HG03457 (cell line): ENCODE measurements at regions not wholly inside any gene's neighbourhood (a gene's known extent, or its start where the extent isn't known, plus 50 kb on each side); places are given as distances from the start of the nearest gene placed in this dataset.

Source experiments
- ATAC-seq: cut with Tn5 transposase; IDR thresholded peaks from one replicate; pipeline ENCODE4 v1.9.1; 2021; ENCODE audit warnings: moderate number of reproducible peaks; ENCODE audit not compliant: unreplicated experiment

DNA sequence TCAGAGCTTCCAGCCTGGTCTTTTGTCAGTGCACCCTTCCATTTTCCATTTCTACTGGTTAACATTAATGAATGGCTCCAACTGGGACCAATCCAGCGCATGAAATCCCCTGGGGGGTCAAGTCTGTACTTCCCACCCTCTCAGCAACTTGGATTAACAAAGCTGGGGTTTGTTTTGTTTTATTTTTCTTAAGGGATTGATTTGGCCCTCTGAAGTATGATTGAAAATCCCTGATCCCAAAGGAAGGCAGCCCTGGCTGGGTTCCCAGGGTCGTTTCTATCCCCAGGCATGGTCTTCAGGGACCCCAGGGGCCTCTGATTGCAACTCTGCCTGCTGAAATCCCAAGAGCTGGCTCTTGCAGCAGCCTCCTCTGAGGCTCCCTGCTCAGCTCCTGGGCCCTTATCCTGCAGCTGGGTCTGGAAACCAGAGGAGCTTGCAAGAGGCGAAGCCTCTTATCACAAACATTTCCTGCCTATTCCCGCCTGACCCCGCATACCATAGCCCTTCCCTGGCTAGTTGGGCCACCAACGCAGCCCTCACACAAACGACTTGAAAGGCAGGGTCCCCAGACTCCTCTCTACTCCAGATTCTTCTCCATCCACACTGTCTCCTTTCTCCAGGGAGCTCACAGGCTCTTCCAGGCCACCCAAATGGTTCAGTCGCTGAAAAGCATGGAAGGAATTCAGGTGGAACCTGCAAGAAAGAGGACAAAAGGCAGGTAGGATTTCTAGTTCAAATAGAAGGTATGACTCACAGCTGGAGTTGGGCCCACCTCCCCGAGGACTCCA lies 109.7 kb upstream of the PKDCC start:
- no peak for ATAC-seq

DNA sequence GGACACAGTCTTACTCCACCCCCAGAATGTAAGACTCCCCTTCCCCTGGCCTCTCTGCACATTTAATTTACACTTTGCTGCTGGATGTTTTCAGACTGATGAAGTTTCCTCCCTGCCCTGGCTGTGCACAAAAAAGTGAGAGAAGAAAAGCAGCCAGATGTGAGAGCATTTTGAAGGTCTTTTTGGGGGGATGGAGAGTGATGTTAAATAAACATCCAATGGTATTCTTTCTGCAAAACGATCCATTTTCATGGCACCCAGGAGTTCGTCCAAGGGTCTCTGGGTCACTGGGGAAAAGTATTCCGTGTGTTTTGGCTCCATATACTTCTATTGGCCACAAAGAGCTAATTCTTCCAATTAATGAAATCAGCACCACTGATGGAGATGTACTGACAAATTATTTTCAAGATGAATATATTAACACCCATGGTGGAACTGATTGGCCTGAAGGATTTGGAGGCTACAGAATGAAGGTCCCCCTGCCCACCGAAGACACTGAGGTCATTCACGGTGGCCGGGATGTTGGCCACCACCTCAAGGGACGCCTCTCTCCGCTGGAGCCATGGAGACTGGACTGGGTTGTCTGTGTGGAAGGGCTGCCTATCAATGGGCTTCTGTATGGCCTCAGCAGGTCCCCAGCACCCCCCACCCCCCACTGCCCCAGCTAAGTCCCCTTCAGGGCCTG lies 107.6 kb upstream of the PKDCC start:
- no peak for ATAC-seq

DNA sequence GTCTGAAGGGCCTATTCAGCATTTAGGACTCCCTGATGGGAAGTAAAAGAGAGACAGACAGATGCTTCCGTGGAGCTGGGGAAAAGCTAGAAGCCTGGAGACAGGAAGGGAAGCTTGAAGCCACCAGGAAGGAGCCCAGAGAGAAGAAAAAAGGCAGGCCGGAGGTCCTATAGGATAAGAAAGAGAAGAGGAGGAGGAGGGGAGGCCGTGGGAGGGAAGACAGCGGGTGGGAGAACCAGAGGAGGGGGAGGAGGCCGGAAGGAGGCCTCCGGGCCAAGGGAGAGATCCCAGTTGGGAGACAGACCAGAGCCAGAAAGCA lies 107.1 kb upstream of the PKDCC start:
- no peak for ATAC-seq

DNA sequence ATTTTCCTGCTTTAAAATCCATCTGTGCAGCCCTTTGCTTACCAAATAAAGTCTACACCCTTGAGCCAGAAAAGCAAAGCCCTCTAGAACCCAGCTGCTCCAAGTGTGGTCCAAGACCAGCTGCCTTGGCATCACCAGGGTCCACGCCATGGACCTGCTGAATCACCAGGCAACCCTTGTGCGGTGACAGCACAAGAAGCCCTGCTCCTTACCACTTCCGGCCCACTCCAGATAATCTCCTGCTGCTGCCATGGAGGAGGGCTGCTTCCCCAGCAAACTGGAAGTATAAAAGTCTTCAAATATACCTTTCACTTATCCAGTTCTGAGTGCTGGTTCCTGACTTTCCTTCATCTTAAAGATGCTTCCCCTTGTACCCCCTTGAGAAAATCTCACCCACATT lies 106.0 kb upstream of the PKDCC start:
- ATAC-seq = no peak

DNA sequence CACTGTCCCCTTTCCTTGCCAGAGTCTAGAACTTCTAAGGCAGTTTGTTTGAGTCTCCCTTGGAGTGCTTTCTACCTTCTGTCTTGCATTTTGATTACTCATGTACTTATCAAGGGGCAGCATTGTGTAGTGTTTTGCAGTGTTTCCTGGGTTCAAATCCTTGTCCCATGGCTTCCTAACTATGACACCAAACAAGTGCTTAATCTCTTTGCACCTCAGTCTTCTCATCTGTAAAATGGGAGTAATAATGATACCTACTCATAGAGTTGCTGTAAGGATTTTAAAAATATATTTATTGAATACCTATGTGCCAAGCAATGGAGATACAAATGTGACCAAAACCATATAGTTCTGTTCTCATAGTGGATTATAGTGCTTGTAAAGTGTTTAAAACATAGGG lies 105.5 kb upstream of the PKDCC start:
- no peak for ATAC-seq

DNA sequence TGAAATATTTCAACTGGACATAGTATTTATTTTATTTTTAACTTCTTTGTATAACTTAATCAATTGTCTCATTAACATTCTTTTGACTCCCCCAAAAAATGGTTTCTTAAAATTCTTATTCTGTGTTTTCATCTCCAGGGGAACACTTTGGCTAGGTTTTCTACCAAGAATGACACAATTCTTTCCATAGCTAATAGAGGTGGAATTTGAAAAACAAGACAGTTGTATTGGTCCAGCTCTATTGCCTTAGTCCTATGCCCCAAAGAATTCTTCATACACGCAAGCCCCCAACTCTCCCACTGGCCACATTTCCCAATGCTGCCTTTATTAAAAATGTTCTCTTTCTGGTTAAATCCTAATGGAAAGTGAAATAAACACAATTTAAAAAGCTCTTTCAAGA lies 104.7 kb upstream of the PKDCC start:
- ATAC-seq = no peak

DNA sequence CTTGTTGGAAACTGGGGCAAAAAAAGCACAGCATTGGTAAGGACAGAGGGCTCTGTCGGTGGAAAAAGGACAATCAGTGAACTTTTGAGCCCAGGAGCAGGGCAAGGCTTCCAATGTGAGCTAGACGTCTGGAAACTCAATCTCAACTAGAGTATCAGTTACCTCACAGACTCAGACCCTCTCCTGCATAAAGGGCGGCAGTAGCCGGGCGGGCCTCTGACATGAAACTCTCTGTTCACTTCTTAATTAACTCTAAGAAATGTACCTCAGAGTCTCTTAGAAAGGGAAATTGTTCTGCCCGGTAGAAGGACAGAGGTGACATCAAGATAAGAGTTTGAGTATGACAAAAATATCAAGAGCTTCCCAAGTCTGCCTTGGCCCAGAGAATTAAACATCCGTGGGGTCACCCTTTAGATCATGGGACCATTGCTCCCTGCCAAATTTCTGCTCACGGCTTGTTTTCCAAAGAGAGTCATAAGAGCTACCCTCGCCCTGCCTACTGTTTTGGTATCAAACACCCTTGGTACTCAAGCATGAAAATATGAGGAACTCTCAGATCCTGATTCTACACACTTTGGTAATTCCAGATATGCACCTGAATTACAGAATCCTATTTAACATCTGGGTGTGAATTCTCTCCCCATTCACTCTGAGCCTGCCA lies 103.5 kb upstream of the PKDCC start:
- no peak for ATAC-seq

DNA sequence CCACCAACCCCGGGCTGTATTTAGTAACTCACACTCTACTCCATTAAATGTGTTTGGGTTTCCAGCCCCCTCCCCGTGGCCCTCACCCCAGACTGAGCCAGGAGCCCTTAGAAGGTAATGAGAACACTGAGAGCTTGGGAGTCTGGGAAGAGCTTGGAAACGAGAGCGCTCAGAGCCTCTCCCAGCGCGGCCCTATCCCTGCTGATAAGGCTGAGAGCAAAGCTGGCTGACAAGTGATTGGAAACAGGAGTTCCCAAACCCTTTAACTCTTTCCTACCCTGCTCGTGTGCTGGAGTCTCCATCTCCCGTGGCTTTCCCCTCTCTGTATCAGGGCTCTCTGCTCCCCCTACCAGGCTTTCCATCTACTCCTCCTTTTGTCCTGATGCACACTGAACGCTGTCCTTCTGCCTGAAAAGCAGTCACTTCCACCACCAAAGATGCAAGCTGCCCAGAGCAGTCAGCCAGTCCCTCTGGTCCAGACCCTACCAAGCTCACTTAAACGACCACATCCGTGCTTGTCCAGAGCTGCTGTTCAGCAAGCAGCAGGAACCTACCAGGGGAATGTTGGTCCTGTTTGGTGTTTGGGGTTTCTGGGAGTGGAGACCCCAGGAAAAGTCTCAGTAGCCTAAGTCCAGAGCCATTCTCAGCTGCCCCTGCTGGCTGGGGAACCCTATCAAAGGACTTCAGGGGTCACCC lies 100.0 kb upstream of the PKDCC start:
- ATAC-seq = no peak

DNA sequence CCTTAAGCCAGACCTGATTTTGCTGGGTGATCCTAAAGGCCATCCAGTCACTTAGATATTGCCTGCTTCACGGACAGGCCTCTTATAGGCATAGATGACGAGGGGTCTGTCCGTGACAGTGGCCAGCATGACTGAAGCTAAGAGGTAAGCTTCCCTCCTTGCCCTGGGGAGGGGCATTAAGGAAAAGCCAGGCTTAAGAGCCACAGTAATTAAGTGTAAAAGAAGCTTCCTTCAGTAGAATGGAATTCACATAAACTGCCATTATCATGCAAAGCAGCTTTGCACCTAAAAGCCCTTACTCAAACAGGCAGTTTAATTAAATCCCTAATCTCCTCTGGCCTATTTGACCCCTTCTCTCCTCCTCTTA lies 99.4 kb upstream of the PKDCC start:
- no peak for ATAC-seq

DNA sequence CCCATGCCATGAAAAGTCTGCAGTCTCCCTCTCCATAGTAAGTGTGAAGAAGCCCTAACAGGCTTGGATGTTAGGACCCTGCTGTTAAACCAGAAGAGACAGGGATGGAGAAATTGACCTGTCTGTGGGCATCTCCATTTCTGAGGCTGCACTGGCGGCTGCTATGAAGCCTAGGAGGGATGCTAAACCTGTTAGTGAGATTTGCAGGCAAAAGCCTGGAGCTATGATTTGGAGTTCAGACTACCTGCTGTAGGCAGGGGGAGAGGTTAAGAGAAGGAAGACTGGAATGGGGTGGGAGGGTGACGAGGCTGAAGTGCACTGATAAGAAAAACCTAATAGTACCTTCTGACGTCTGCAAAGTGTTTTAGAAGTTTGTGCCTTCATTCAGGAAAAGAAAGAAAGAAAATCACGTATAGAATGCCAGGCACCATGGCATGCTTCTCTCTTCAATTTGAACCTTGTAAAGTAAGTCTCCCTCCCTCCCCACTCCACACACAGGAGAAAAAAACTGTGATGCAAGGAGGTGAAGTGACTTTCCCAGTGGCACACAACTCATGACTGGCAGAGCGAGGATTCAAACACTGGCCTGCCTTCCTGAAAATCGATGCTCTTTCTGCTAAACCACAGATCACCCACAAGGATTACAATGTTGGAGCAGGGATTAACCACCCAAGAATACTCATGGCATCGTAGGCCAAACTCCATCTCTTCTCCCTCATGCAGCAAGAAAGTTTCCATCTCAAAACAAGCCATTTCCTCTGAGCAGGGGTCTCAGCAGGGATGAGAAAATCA lies 98.5 kb upstream of the PKDCC start:
- no peak for ATAC-seq

DNA sequence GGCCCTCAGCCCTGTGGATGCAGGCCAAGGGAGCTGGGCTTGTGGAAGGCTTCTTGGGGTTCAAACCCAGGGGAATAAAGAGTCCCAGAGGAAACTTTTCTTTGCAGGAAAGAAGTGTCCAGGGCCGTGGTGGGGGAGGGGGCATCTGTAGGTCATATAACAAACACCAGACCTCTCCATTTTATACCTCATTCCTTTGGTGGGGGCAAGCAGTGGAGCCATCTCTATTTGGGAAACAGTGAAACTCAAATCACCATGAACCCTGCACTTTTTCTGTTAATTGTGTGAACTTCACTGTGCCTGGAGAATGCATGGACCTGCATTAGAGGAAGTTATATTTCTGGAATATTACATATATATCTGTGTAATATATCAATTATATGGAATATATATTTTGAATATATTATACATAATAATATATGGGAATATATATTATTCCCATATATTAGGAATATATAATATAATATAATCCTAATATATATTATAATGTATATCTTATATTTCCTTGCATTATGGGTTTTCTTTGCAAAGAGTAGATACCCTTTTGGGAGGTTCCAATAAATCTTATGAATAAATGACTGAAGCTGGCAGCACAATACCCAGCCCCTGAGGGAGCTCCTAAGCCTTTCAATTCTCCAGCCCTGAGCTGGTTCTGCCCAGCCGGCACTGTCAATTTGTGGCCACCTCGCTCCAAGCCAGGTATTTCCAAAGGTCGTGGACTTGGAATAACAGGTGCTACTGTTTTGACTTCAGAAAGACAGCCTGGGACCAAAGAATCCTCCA lies 97.7 kb upstream of the PKDCC start:
- ATAC-seq = no peak

DNA sequence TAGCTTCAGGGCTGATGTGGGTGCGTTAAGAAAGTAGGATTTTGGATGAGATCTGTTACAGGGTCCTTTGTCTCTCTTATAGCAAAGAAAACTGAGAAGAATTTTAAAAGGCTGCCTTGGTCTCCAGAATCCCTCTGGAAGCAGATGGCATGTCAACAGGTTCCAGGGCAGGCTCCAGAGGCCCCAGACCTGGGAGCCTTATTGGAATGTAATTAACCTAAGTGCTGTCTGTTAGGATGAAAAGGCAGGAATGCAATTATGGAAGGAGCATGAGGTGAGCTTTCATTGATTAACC lies 97.2 kb upstream of the PKDCC start:
- ATAC-seq = no peak

DNA sequence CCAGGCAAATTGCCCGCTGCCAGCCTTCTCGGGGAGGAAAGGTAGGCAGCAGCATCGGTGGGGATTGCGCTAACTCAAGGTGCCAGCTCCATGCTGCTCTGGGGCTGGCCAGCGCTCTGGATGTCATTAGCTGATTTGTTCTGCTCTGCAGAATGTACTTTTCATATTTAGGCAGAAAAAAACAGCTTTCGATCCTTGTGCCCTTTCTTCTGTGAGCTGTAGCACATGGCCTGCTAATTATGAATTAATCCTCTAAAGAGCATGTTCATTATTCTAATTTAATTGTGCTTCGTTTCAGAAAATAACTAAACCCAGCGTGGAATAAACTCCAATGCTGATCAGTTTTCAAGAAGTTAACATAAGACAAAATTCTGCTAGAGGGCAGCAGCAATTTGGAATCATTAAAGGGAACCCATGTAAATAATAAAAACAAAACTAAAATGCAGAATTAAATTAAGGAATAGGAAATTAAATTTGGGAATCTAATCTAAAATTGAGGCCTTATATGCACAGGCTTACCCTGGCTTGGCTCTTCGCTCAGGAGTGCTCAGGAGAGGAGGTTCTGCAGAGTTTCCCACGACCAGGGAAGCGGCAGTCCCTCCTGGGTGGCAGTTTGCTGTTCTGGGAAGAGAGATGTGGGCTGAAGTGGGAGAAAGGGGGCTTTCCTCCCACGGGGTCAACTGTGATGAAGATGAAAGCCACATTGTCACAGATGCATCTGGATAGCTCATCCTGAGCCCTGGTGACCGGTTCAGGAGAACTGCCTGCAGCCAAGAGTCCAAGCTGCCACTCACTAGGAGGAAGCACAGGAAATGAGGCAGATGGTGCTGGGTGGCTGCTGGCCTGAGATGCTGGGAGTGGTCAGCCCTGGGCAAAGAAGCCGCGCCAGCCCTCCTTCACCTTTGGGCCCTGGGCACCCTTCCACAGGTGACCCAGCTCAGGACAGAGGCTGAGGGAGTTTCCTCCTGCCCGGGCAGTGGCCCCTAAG lies 93.2 kb upstream of the PKDCC start:
- ATAC-seq = no peak

DNA sequence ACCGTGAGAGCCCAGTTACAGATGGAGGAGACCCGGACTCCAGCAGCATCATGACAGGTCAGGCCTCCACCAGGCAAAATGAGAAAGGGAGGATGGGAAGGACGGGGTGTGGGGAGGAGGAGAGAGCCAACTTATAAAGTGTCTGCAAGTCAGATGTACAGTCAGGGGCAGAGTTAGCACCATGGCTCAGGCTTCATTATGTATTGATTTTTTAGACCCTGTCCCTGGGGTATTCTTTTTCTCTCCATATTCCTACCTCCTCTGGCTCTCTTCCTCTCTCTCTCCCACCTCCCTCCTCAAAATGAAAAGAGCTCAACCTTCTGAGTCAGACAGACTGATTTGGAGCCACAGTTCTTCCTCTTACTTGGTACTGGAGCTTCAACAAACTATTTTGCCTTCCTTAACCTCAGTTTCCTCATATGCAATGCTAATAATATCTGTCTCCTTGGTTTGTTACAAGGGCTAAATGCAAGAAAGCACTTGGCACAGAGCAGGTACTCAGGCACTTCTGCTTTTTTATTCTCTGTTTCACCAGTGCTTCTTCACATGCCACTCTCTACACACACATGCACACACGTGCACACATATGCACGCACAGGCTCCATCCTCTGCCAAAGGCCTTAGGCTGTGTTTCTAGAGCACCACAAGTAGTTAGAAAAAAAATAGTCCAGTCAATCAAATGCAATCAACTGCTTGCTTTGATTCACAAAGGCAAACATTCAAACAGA lies 92.3 kb upstream of the PKDCC start:
- ATAC-seq = no peak

DNA sequence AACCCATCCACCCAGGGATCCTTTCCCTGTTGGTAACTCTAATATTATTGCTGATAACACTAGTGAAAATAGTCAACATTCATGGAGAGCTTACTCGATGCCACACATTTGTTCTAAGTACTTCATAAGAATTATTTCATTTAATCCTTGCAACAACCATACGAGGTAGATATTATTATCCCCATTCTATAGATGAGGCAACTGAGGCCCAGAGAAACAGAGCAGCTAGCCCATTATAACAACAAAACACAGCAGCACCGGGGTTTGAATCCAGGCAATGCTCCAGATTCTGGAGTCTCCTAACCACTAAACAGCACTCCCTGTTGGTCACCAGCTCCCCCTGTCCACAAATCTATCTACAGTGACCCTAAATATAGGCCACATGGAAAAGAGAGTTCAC lies 90.4 kb upstream of the PKDCC start:
- ATAC-seq = no peak

DNA sequence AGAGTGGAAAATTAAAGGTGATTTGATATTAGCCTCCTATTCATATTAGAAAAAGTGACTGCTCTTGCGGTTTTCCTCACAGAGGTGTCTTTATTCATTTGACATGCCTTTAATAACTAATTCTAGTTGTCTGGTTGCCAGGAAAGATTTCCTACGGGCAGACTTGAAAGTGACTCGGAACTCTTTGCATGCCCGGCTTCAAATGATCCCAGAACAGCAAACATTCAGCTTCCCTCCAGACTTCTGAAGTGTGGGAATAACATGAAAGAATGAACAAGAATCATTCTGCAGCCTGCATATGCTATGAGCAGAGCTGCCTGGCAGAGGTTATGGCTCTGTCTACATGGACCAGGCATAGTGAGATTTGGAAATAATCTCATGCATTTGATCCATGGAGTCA lies 89.6 kb upstream of the PKDCC start:
- ATAC-seq = no peak

DNA sequence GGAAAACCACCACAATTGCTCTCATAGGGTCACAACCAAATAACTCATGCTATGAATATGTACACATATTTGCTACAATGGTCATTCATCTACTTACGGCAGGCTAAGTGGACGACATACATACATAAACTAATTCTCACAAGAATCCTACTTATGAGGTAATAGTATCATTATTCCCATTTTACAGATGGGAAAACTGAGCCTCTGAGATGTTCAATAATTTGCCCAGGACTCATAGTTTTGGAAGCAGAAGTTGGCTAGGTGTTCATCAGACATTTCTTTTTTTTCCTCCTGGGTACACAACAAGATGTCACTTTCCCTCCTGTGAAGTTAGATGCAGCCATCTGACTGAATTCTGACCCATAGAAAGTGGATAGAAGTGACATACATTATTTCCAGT lies 89.0 kb upstream of the PKDCC start:
- ATAC-seq = no peak

DNA sequence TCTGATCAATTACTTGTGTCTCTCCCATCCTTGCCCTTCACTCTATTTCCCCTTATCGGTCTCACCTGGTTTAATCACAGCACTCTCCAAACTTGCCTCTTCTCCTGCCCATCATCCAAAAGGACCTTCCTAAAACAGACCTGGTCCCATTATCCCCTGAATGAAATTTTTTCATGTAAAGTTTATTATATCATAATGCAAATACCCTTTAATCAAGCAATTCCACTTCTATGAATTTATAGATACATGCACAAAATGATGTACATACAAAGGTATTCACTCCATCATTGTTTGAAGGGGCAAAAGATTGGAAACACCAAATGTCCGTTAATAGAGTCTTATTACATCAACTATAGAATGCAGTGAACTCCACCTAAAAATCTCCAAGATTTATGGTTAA lies 88.1 kb upstream of the PKDCC start:
- no peak for ATAC-seq
